ENCODE measurements at regions not wholly inside any gene's neighbourhood (a gene's known extent, or its start where the extent isn't known, plus 50 kb on each side); places are given as distances from the start of the nearest gene placed in this dataset.

GRCh38 chr4:144582975-144583374, 63.0 kb upstream of the HHIP start:
- peak; percentile 49 to 81 for ATAC-seq (ENCODE audit: low FRiP score in 2 of 2)
- 48 to 49% methylated on average over 3 of the region's 3 CpGs for WGBS, 2 donors
- no peak for DNase-seq
- Histone ChIP-seq H3K4me1 (peaks cover 0 to 10% (median 0%) of the 10 kb centered on the region in 4 donors), H3K4me3 (no peak overlapping the region), H3K27me3 (no peaks in the 10 kb centered on the region), H3K27ac (peak overlapping the region in 1 of 4 donors; percentile 2), H3K9me3 (no peaks in the 10 kb centered on the region), H3K36me3 (no peaks in the 10 kb centered on the region)
- no peak for TF ChIP-seq POLR2A (IDR thresholded peaks at IDR 0.05)
- TF ChIP-seq EP300 (IDR thresholded peaks at IDR 0.05) = no peak
- no peak for TF ChIP-seq POLR2AphosphoS5 (IDR thresholded peaks at IDR 0.05)
- TF ChIP-seq, protein P1, sequence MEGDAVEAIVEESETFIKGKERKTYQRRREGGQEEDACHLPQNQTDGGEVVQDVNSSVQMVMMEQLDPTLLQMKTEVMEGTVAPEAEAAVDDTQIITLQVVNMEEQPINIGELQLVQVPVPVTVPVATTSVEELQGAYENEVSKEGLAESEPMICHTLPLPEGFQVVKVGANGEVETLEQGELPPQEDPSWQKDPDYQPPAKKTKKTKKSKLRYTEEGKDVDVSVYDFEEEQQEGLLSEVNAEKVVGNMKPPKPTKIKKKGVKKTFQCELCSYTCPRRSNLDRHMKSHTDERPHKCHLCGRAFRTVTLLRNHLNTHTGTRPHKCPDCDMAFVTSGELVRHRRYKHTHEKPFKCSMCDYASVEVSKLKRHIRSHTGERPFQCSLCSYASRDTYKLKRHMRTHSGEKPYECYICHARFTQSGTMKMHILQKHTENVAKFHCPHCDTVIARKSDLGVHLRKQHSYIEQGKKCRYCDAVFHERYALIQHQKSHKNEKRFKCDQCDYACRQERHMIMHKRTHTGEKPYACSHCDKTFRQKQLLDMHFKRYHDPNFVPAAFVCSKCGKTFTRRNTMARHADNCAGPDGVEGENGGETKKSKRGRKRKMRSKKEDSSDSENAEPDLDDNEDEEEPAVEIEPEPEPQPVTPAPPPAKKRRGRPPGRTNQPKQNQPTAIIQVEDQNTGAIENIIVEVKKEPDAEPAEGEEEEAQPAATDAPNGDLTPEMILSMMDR (IDR thresholded peaks at IDR 0.05) = no peak

DNA sequence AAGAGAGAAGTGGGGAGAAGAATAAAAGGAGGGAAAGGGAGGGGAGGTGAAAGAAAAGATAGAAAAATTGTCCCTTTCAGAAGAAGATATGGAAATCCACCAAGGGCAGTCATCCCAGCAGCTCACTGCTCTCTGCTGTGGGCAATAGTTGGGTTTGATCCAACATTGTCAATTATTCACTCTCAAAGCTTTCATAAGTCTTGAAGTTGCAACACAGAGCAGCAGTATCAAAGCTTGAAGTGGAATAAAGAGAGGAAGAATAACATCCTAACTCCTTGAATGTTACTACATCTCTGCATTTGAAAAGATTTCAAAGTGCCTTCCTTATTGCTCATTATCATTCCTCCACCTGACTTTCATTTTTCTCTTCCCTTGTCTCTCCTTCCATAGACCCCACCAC, 62.3 kb upstream of the HHIP start:
- Histone ChIP-seq H3K4me1 (peaks cover 0 to 10% (median 0%) of the 10 kb centered on the region in 4 donors), H3K4me3 (no peak overlapping the region), H3K36me3 (no peaks in the 10 kb centered on the region), H3K9me3 (no peaks in the 10 kb centered on the region), H3K27me3 (no peaks in the 10 kb centered on the region), H3K27ac (peak overlapping the region in 2 of 4 donors; percentile 2 to 36)
- TF ChIP-seq, protein P1 (IDR thresholded peaks at IDR 0.05) = no peak
- peak in 1 of 4 donors; percentile 23 for TF ChIP-seq EP300 (IDR thresholded peaks at IDR 0.05)
- no peak for TF ChIP-seq POLR2A (IDR thresholded peaks at IDR 0.05)
- ATAC-seq (ENCODE audit: low FRiP score in 2 of 2) (peak; percentile 51 to 68), DNase-seq (no peak)

DNA sequence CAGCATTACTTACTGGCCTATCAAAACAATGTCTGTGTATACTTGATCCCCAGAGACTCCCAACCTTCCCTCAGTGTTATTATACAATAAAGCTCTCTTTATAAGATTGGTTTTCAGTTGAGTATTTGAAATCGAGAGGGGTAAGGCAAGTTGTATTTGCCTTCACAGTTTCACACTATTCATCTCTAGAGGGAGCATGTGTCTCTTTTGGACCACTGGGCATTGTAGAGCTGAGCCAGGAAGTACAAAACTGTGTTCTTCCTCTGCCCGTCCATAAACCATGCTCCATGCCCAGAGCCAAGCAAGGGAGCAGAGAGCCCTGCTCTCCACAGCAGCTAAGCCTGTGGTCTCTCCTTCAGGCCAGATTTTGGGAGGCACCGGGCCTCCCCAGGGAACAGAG, 61.5 kb upstream of the HHIP start:
- Histone ChIP-seq H3K4me1 (peaks cover 0 to 10% (median 0%) of the 10 kb centered on the region in 4 donors), H3K27ac (peak overlapping the region in 2 of 4 donors; percentile 23 to 36), H3K9me3 (no peaks in the 10 kb centered on the region), H3K27me3 (no peaks in the 10 kb centered on the region), H3K4me3 (no peak overlapping the region), H3K36me3 (no peaks in the 10 kb centered on the region)
- DNase-seq (no peak), ATAC-seq (ENCODE audit: low FRiP score in 2 of 2) (peak; percentile 17 to 49)
- TF ChIP-seq POLR2AphosphoS5 (IDR thresholded peaks at IDR 0.05) (no peak), POLR2A (IDR thresholded peaks at IDR 0.05) (no peak), EP300 (IDR thresholded peaks at IDR 0.05) (no peak)
- TF ChIP-seq, protein P1 (IDR thresholded peaks at IDR 0.05) = no peak
- 53 to 62% methylated on average over 3 of the region's 3 CpGs for WGBS, 2 donors

DNA sequence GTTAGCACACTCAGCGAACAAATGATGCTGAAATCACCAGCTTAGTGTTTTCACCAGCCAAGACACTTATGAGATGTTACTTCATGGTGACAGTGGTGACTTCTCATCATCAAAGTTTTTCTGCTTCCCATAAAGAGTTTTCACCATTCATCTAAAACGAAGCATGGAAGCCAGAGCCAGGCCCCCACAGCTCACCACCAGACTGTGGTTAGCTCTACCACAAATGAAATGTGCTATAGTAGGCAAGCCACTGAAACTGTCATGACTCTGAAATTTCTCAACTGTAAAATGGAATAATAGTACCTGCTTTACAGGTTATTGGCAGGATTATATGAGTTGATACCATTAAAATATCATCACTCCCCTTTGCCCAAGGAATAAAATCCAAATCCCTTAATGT, 56.4 kb upstream of the HHIP start:
- H3K9me3 ChIP-seq = no peaks in the 10 kb centered on the region
- TF ChIP-seq, protein P1 (IDR thresholded peaks at IDR 0.05) = no peak
- TF ChIP-seq POLR2A (IDR thresholded peaks at IDR 0.05) (no peak), EP300 (IDR thresholded peaks at IDR 0.05) (no peak), POLR2AphosphoS5 (IDR thresholded peaks at IDR 0.05) (no peak)
- H3K27me3 ChIP-seq = no peaks in the 10 kb centered on the region
- ATAC-seq (ENCODE audit: low FRiP score in 2 of 2) (no peak), DNase-seq (no peak)
- WGBS, 2 donors = 68 to 69% methylated on average over 2 of the region's 2 CpGs
- H3K27ac ChIP-seq = no peak overlapping the region
- H3K36me3 ChIP-seq = no peaks in the 10 kb centered on the region
- peaks cover 0 to 7% (median 3%) of the 10 kb centered on the region in 4 donors for H3K4me1 ChIP-seq
- no peak overlapping the region for H3K4me3 ChIP-seq

DNA sequence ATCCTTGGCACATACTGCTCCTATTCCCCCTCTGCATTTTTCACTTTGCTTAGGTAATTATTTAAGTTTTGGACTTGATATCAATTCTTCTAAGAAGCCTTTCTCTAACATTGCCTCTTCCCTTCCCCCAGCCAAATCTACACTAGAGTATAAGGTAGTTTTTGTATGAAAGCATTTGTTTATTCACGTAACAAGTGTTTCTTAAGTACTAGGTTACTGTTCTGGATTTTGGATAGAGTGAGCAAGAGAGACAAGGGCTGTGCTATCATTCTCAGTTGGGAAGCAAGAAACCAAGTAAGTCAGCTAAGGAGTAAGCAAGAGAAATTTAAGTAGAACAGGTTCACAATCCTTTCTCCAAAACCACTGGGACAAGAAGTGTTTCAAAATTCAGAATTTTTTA, 55.9 kb upstream of the HHIP start:
- Histone ChIP-seq H3K27me3 (no peaks in the 10 kb centered on the region), H3K27ac (no peak overlapping the region), H3K9me3 (no peaks in the 10 kb centered on the region), H3K4me1 (peaks cover 0 to 7% (median 3%) of the 10 kb centered on the region in 4 donors), H3K4me3 (no peak overlapping the region), H3K36me3 (no peaks in the 10 kb centered on the region)
- ATAC-seq (ENCODE audit: low FRiP score in 2 of 2) (no peak), DNase-seq (no peak)
- TF ChIP-seq EP300 (IDR thresholded peaks at IDR 0.05) = no peak
- no peak for TF ChIP-seq POLR2A (IDR thresholded peaks at IDR 0.05)
- TF ChIP-seq, protein P1 (IDR thresholded peaks at IDR 0.05) = no peak
- no peak for TF ChIP-seq POLR2AphosphoS5 (IDR thresholded peaks at IDR 0.05)
- WGBS, 2 donors = 67 to 71% methylated on average over 1 of the region's 1 CpG

All from upper lobe of left lung (tissue), 6 donors.